ENCODE measurements at regions not wholly inside any gene's neighbourhood (a gene's known extent, or its start where the extent isn't known, plus 50 kb on each side); places are given as distances from the start of the nearest gene placed in this dataset.
"Not testable (repeated sequence)": the region's sequence is repeated elsewhere in the genome, so short reads cannot be mapped to it uniquely, and the experiment has no call there.

DNA sequence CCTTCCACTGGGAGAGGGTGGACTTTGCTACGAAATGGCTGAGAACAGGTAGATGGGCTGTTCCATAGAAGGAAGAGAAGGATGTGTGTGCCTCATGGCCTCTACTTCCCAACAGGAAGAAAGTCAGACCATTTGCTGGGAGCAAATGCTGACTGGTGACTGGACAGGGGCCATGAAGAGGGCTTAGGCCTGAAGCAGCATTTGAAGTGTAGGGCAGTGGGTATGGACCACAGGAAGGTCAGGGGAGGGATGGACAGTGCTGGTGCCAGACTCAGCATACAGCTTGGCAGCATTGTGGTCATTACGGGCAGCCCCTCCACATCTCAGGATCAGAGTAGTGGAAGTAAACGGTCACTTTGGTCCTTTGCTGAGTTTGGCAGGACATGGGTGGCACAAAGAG, 275.7 kb downstream of the MATN1 start:
- Histone ChIP-seq H3K4me3 (ENCODE audit: low read length in 2 of 2) (no peak overlapping the region), H3K9ac (ENCODE audit: low read length in 2 of 2) (no peak overlapping the region), H3K36me3 (ENCODE audit: control insufficient read depth in 2 of 2, insufficient read depth in 2 of 2, low read length in 2 of 2) (no peaks in the 10 kb centered on the region), H3K27ac (ENCODE audit: low read length) (no peak overlapping the region), H3K4me1 (ENCODE audit: control insufficient read depth, insufficient read depth, low read length) (no peaks in the 10 kb centered on the region), H3K27me3 (ENCODE audit: control insufficient read depth in 1 of 2, insufficient read depth in 2 of 2, low read length in 2 of 2) (peaks cover 0 to 7% of the 10 kb centered on the region in 2 donors), H3K9me3 (ENCODE audit: control insufficient read depth in 2 of 2, low read length in 2 of 2) (no peaks in the 10 kb centered on the region)

GRCh38 chr1:30447080-30447479, 276.3 kb downstream of the MATN1 start:
- H3K27me3 ChIP-seq (ENCODE audit: control insufficient read depth in 1 of 2, insufficient read depth in 2 of 2, low read length in 2 of 2), result peaks cover 0 to 7% of the 10 kb centered on the region in 2 donors
- no peaks in the 10 kb centered on the region for H3K36me3 ChIP-seq (ENCODE audit: control insufficient read depth in 2 of 2, insufficient read depth in 2 of 2, low read length in 2 of 2)
- no peak overlapping the region for H3K4me3 ChIP-seq (ENCODE audit: low read length in 2 of 2)
- H3K27ac ChIP-seq (ENCODE audit: low read length), result no peak overlapping the region
- no peaks in the 10 kb centered on the region for H3K9me3 ChIP-seq (ENCODE audit: control insufficient read depth in 2 of 2, low read length in 2 of 2)
- H3K9ac ChIP-seq (ENCODE audit: low read length in 2 of 2), result no peak overlapping the region
- no peaks in the 10 kb centered on the region for H3K4me1 ChIP-seq (ENCODE audit: control insufficient read depth, insufficient read depth, low read length)

GRCh38 chr1:30446508-30446907, 276.9 kb downstream of the MATN1 start:
- no peak overlapping the region for H3K27ac ChIP-seq (ENCODE audit: low read length)
- no peaks in the 10 kb centered on the region for H3K36me3 ChIP-seq (ENCODE audit: control insufficient read depth in 2 of 2, insufficient read depth in 2 of 2, low read length in 2 of 2)
- no peak overlapping the region for H3K9ac ChIP-seq (ENCODE audit: low read length in 2 of 2)
- peaks cover 0 to 7% of the 10 kb centered on the region in 2 donors for H3K27me3 ChIP-seq (ENCODE audit: control insufficient read depth in 1 of 2, insufficient read depth in 2 of 2, low read length in 2 of 2)
- H3K9me3 ChIP-seq (ENCODE audit: control insufficient read depth in 2 of 2, low read length in 2 of 2), result no peaks in the 10 kb centered on the region
- H3K4me1 ChIP-seq (ENCODE audit: control insufficient read depth, insufficient read depth, low read length), result no peaks in the 10 kb centered on the region
- no peak overlapping the region for H3K4me3 ChIP-seq (ENCODE audit: low read length in 2 of 2)

GRCh38 chr1:30446095-30446494, 277.3 kb downstream of the MATN1 start:
- H3K36me3 ChIP-seq (ENCODE audit: control insufficient read depth in 2 of 2, insufficient read depth in 2 of 2, low read length in 2 of 2), result no peaks in the 10 kb centered on the region
- no peaks in the 10 kb centered on the region for H3K9me3 ChIP-seq (ENCODE audit: control insufficient read depth in 2 of 2, low read length in 2 of 2)
- no peaks in the 10 kb centered on the region for H3K4me1 ChIP-seq (ENCODE audit: control insufficient read depth, insufficient read depth, low read length)
- peaks cover 0 to 7% of the 10 kb centered on the region in 2 donors for H3K27me3 ChIP-seq (ENCODE audit: control insufficient read depth in 1 of 2, insufficient read depth in 2 of 2, low read length in 2 of 2)
- H3K27ac ChIP-seq (ENCODE audit: low read length), result no peak overlapping the region
- H3K4me3 ChIP-seq (ENCODE audit: low read length in 2 of 2), result no peak overlapping the region
- H3K9ac ChIP-seq (ENCODE audit: low read length in 2 of 2), result no peak overlapping the region

- Histone ChIP-seq H3K9ac (ENCODE audit: low read length in 2 of 2) (no peak overlapping the region), H3K36me3 (ENCODE audit: control insufficient read depth in 2 of 2, insufficient read depth in 2 of 2, low read length in 2 of 2) (no peaks in the 10 kb centered on the region), H3K4me3 (ENCODE audit: low read length in 2 of 2) (no peak overlapping the region), H3K4me1 (ENCODE audit: control insufficient read depth, insufficient read depth, low read length) (no peaks in the 10 kb centered on the region), H3K27me3 (ENCODE audit: control insufficient read depth in 1 of 2, insufficient read depth in 2 of 2, low read length in 2 of 2) (peaks cover 0 to 7% of the 10 kb centered on the region in 2 donors), H3K27ac (ENCODE audit: low read length) (no peak overlapping the region), H3K9me3 (ENCODE audit: control insufficient read depth in 2 of 2, low read length in 2 of 2) (no peaks in the 10 kb centered on the region)
These were observed 277.9 kb downstream of the MATN1 start for GRCh38 chr1:30445449-30445848.

DNA sequence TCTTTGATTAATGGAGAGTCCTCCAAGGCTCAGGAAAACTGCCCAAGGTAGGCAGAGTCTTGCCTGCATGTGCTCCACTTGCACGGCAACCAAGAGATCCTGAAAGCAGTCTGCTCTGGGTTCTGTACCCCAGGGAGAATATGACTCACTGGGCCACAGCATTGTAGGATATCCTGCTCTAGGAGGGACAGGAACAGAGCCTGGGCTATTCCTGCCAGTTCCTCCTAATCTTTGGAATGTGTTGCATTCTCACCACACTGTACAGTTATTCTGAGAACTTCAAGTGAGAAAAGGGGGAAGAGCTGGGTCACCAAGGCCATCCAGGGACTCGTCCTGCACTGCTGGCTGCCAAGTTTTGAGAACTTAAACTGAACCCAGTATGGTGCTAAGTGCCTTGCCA, 278.5 kb downstream of the MATN1 start:
- Histone ChIP-seq H3K9ac (ENCODE audit: low read length in 2 of 2) (no peak overlapping the region), H3K4me3 (ENCODE audit: low read length in 2 of 2) (no peak overlapping the region), H3K36me3 (ENCODE audit: control insufficient read depth in 2 of 2, insufficient read depth in 2 of 2, low read length in 2 of 2) (no peaks in the 10 kb centered on the region), H3K27me3 (ENCODE audit: control insufficient read depth in 1 of 2, insufficient read depth in 2 of 2, low read length in 2 of 2) (peaks cover 0 to 7% of the 10 kb centered on the region in 2 donors), H3K4me1 (ENCODE audit: control insufficient read depth, insufficient read depth, low read length) (no peaks in the 10 kb centered on the region), H3K27ac (ENCODE audit: low read length) (no peak overlapping the region), H3K9me3 (ENCODE audit: control insufficient read depth in 2 of 2, low read length in 2 of 2) (no peaks in the 10 kb centered on the region)

DNA sequence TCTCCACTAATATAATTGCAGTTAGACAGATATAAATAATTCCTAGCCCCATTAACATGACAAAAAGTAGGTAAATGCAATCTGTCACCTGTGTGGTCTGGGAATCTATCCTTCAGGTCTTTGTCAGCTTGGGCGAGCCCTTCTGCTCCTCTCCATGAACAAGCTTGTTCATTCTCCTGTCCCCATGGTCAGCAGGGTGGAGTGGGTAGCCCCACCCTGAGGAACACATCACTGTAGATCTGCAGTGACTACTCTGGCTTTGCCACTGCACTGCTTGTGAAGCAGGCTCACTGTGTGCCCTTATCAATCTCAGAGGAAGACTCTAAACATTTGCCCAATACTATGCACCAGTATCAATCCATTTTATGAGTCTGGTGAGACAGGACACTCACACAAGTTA, 279.0 kb downstream of the MATN1 start:
- H3K27ac ChIP-seq (ENCODE audit: low read length), result no peak overlapping the region
- H3K4me3 ChIP-seq (ENCODE audit: low read length in 2 of 2), result no peak overlapping the region
- no peak overlapping the region for H3K9ac ChIP-seq (ENCODE audit: low read length in 2 of 2)
- no peaks in the 10 kb centered on the region for H3K4me1 ChIP-seq (ENCODE audit: control insufficient read depth, insufficient read depth, low read length)
- H3K9me3 ChIP-seq (ENCODE audit: control insufficient read depth in 2 of 2, low read length in 2 of 2), result no peaks in the 10 kb centered on the region
- H3K27me3 ChIP-seq (ENCODE audit: control insufficient read depth in 1 of 2, insufficient read depth in 2 of 2, low read length in 2 of 2), result peaks cover 0 to 7% of the 10 kb centered on the region in 2 donors
- no peaks in the 10 kb centered on the region for H3K36me3 ChIP-seq (ENCODE audit: control insufficient read depth in 2 of 2, insufficient read depth in 2 of 2, low read length in 2 of 2)

- not testable (repeated sequence) for H3K4me3 ChIP-seq (ENCODE audit: low read length in 2 of 2); H3K9ac ChIP-seq (ENCODE audit: low read length in 2 of 2); H3K27me3 ChIP-seq (ENCODE audit: control insufficient read depth in 1 of 2, insufficient read depth in 2 of 2, low read length in 2 of 2); H3K36me3 ChIP-seq (ENCODE audit: control insufficient read depth in 2 of 2, insufficient read depth in 2 of 2, low read length in 2 of 2); H3K4me1 ChIP-seq (ENCODE audit: control insufficient read depth, insufficient read depth, low read length); H3K27ac ChIP-seq (ENCODE audit: low read length); H3K9me3 ChIP-seq (ENCODE audit: control insufficient read depth in 2 of 2, low read length in 2 of 2)
These were observed 285.1 kb downstream of the MATN1 start for GRCh38 chr1:30438274-30438673.

DNA sequence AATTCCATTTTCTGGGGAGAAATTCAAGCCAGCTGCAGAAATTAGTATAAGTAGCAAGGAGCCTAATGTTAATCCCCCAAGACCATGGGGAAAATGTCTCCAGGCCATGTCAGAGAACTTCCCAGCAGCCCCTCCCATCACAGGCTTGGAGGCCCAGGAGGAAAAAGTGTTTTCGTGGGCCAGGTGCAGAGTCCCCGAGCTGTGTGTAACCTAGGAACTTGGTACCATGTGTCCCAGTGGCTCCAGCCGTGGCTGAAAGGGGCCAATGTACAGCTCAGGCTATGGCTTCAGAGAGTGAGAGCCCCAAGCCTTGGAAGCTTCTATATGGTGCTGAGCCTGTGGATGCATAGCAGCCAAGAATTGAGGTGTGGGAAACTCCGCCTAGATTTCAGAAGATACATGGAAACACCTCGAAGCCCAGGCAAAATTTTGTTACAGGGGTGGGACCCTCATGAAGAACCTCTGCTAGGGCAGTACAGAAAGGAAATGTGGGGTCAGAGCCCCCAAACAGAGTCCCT, 286.3 kb downstream of the MATN1 start:
- Histone ChIP-seq H3K4me1 (ENCODE audit: control insufficient read depth, insufficient read depth, low read length) (no peaks in the 10 kb centered on the region), H3K4me3 (ENCODE audit: low read length in 2 of 2) (no peak overlapping the region)

GRCh38 chr1:30427545-30427944, 295.8 kb downstream of the MATN1 start:
- Histone ChIP-seq H3K9ac (ENCODE audit: low read length in 2 of 2) (no peak overlapping the region), H3K4me3 (ENCODE audit: low read length in 2 of 2) (no peak overlapping the region), H3K27ac (ENCODE audit: low read length) (no peak overlapping the region), H3K27me3 (ENCODE audit: control insufficient read depth in 1 of 2, insufficient read depth in 2 of 2, low read length in 2 of 2) (peaks cover 0 to 4% of the 10 kb centered on the region in 2 donors), H3K4me1 (ENCODE audit: control insufficient read depth, insufficient read depth, low read length) (no peaks in the 10 kb centered on the region), H3K36me3 (ENCODE audit: control insufficient read depth in 2 of 2, insufficient read depth in 2 of 2, low read length in 2 of 2) (no peaks in the 10 kb centered on the region), H3K9me3 (ENCODE audit: control insufficient read depth in 2 of 2, low read length in 2 of 2) (peaks cover 7 to 10% of the 10 kb centered on the region in 2 donors)

More for the DNA sequence above, 286.3 kb downstream of the MATN1 start:
- no peaks in the 10 kb centered on the region for H3K36me3 ChIP-seq (ENCODE audit: control insufficient read depth in 2 of 2, insufficient read depth in 2 of 2, low read length in 2 of 2)
- H3K9ac ChIP-seq (ENCODE audit: low read length in 2 of 2), result no peak overlapping the region
- no peak overlapping the region for H3K27ac ChIP-seq (ENCODE audit: low read length)
- H3K9me3 ChIP-seq (ENCODE audit: control insufficient read depth in 2 of 2, low read length in 2 of 2), result no peaks in the 10 kb centered on the region
- H3K27me3 ChIP-seq (ENCODE audit: control insufficient read depth in 1 of 2, insufficient read depth in 2 of 2, low read length in 2 of 2), result no peaks in the 10 kb centered on the region

GRCh38 chr1:30425046-30425445, 298.3 kb downstream of the MATN1 start:
- H3K9me3 ChIP-seq (ENCODE audit: control insufficient read depth in 2 of 2, low read length in 2 of 2), result peaks cover 7 to 10% of the 10 kb centered on the region in 2 donors
- no peak overlapping the region for H3K4me3 ChIP-seq (ENCODE audit: low read length in 2 of 2)
- no peak overlapping the region for H3K27ac ChIP-seq (ENCODE audit: low read length)
- H3K27me3 ChIP-seq (ENCODE audit: control insufficient read depth in 1 of 2, insufficient read depth in 2 of 2, low read length in 2 of 2), result peaks cover 0 to 15% of the 10 kb centered on the region in 2 donors
- H3K9ac ChIP-seq (ENCODE audit: low read length in 2 of 2), result no peak overlapping the region
- no peaks in the 10 kb centered on the region for H3K36me3 ChIP-seq (ENCODE audit: control insufficient read depth in 2 of 2, insufficient read depth in 2 of 2, low read length in 2 of 2)
- H3K4me1 ChIP-seq (ENCODE audit: control insufficient read depth, insufficient read depth, low read length), result no peaks in the 10 kb centered on the region
